ENCODE measurements at regions not wholly inside any gene's neighbourhood (a gene's known extent, or its start where the extent isn't known, plus 50 kb on each side); places are given as distances from the start of the nearest gene placed in this dataset.

- TF ChIP-seq ZBTB11 (CRISPR knock-in tag; IDR thresholded peaks at IDR 0.05) (no peak), BCL6 (CRISPR knock-in tag; IDR thresholded peaks at IDR 0.05) (0 out of 2 replicates have a peak, but pooled peaks have one; percentile 46), ATF4 (CRISPR knock-in tag; IDR thresholded peaks at IDR 0.05) (peak; percentile 93), ZNF586 (CRISPR knock-in tag; conservative IDR thresholded peaks at IDR 0.05) (0 out of 2 replicates have a peak, but pooled peaks have one; percentile 35), HLTF (IDR thresholded peaks at IDR 0.05) (no peak), ZNF75A (CRISPR knock-in tag; IDR thresholded peaks at IDR 0.05) (peak; percentile 60; the same call in 1 of the 2 replicates), CXXC5 (CRISPR knock-in tag; IDR thresholded peaks at IDR 0.05) (peak; percentile 65), ZNF175 (CRISPR knock-in tag; IDR thresholded peaks at IDR 0.05; ENCODE audit: low read depth) (peak; percentile 77), DMBX1 (CRISPR knock-in tag; IDR thresholded peaks at IDR 0.05; ENCODE audit: borderline replicate concordance) (peak; percentile 90; the same call in 1 of the 2 replicates), ZNF449 (CRISPR knock-in tag; IDR thresholded peaks at IDR 0.05) (0 out of 2 replicates have a peak, but pooled peaks have one; percentile 7), ZBTB17 (CRISPR knock-in tag; IDR thresholded peaks at IDR 0.05) (peak; percentile 91), ZNF324 (CRISPR knock-in tag; IDR thresholded peaks at IDR 0.05) (peak; percentile 60; the same call in 1 of the 2 replicates), TRIM24 (IDR thresholded peaks at IDR 0.05) (peak in 1 of 2 experiments; percentile 14; a peak in 1 of 4 replicates), PHF20 (IDR thresholded peaks at IDR 0.05; ENCODE audit: partially characterized antibody) (no peak), E2F3 (CRISPR knock-in tag; IDR thresholded peaks at IDR 0.05) (0 out of 2 replicates have a peak, but pooled peaks have one; percentile 44), TRIM28 (IDR thresholded peaks at IDR 0.05) (no peak), ZNF445 (CRISPR knock-in tag; IDR thresholded peaks at IDR 0.05; ENCODE audit: low read depth) (peak; percentile 79; the same call in 1 of the 2 replicates), ERF (CRISPR knock-in tag; IDR thresholded peaks at IDR 0.05) (0 out of 2 replicates have a peak, but pooled peaks have one; percentile 27), DDX20 (tag; IDR thresholded peaks at IDR 0.05; ENCODE audit: low read depth) (no peak)
Measured at GRCh38 chr7:124310934-124311390, 278.1 kb upstream of the TMEM229A start (continued).

Data from K562 (cell line).